ENCODE measurements at regions not wholly inside any gene's neighbourhood (a gene's known extent, or its start where the extent isn't known, plus 50 kb on each side); places are given as distances from the start of the nearest gene placed in this dataset.
"Not testable (repeated sequence)": the region's sequence is repeated elsewhere in the genome, so short reads cannot be mapped to it uniquely, and the experiment has no call there.

DNA sequence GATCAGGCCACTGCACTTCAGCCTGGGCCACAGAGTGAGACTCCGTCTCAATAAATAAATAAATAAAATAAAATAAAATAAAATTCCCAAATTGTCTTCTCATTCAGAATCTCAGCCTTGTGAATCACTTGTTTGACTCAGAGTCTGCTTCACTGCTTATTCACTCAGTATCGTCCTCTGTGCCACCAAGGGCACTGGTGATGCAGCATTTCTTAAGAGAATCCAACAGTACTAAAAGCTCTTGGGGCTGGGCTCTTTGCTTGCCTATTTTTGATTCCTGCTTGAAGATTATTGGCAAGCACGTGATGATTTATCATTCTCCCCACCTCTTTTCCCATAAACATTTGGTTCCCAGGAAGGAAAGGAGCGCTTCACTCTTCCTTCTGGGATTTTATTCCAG is 54.8 kb upstream of the HMGB1 start:
- DNase-seq (ENCODE audit: low spot score) = no peak

DNA sequence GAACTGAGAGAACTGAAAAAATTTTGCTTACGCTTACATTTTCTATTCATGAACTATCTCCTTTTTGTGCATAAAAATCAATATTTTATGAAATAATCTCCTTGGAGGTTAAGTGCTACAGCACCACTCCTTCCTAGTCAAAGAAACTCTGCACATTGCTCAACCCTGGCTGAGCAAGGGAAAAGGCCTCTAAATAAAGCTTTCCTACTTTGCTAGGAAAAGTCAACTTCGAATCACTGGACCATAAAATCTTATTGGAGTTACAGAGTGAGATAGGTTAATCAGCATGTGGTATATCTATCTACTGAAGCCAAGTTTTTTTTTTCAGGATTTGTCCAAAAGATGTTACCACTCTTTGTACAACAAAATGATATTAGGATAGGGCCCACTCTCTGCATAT is 57.5 kb upstream of the HMGB1 start:
- no peak for DNase-seq (ENCODE audit: low spot score)

DNA sequence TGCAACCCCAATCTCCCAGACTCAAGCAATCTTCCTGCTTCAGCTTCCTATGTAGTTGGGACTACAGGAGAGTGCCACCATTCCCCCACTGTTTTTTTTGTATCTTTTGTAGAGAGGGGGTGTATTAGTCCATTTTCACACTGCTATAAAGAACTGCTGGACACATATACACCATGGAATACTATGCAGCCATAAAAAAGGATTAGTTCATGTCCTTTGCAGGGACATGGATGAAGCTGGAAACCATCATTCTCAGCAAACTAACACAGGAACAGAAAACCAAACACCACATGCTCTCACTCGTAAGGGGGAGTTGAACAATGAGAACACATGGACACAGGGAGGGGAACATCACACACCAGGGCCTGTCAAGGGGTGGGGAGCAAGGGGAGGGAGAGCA is 58.1 kb upstream of the HMGB1 start:
- DNase-seq (ENCODE audit: low spot score) = not testable (repeated sequence)

DNA sequence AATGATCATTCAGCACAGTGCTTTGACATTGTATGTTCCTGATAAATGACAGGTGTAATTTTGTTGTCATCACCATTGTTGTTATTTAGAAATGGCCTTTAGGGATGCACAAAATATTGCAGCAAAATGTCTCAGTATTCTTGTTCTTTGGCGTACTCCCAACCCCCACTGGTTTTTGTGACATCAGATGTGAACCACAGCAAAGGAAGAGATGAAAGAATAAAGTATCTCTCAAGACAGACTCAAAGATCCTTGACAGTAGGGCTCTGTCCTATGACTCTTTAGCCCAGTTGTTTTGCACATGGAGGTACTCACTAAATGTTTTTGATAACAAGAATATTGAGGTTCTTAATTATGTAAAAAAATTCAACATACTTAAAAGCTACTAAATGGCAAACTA is 59.5 kb upstream of the HMGB1 start:
- DNase-seq (ENCODE audit: low spot score) = not testable (repeated sequence)

DNA sequence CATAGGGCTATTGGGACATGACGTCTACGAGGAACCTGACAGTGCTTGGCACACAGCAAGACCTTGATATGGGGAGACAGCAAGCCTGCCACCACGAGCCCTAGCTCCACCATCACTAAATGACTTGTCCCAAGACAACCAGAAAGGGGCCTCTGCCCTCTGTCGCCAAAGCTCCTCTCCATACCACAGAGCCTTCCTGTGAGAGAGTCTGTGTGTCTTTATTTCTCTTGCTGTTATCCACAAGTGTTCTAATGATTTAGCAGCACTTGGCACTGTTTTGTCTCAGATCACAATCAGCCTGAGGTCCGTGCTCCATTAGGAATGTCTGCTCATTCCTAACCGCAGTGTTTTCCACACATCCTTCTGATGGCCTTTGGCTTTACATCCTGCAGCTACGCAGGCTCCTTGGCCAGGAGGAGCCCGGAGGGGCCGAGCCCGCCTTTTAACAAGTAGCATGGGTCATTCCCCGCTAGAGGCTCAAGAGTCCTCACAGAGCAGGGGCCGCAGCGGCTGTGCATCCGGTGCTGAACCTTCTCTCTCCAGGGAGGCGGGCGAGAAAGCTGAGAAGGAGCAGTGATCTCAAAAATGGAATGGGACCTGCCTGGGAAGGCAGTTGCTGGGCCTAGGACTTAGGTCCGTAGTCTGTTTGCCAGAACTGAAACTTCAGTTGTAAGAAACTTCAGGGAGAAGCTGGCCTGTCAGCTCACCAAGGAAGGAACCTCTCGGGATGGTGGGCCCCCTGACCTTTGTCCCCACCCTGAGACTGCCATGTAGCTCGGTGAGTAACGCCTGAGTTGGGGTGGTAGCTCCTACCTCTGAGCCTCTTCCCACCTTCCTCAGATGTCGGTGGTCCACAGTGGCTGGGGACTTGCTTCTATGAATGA is 61.1 kb upstream of the HMGB1 start:
- no peak for DNase-seq (ENCODE audit: low spot score)

DNA sequence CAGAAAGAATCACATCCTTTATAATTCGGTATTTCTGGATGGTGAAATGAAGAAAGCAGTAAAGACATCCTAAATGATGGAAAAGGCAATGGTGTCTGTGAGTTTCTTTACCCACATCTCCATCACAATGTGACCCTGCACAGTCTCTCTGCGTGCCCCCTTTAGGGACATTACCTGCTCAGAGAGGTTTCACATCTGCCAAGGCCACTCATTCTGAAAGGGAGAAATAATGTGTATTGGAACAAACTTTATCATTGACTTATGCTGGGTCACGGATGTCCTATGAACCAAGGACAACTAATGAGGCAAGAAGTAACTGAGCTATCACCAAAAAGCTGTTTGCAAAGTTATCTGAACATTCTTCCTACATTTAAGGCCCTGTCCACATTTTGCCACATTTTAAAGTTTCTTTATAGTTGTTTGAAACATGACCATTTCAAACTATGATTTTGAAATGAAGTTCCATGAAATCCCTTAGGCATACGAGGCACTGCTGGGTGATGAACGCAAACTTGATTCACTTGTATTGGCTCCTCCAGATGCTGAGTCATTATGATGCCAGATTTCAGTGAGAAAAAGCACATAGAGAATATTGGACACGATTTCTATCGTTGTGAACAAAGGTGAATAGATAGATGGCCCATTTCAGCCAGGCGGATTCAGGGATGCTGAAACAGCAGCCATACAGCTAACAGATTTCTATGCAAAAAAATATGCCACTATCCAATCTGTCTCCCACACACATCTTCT is 63.5 kb upstream of the HMGB1 start:
- no peak for DNase-seq (ENCODE audit: low spot score)

DNA sequence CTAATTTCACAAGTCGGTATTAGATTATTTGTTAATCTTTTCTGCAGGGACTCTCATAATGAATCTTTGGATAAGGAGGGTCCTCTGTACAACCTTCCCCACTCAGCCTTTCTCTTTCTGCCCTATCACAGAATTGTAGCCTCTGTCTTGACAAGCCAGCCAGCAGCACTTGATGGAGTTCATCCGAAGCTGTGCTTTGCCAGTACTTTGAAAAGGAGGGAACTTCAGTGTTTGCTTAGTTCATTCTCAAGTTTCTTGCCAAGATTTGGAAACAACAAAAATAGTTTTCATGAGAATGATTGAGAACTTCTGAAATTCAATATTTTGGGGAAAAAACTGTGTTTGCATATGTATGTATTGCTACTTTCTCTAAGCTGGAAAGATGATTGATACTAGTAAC is 69.3 kb upstream of the HMGB1 start:
- no peak for DNase-seq (ENCODE audit: low spot score)

DNA sequence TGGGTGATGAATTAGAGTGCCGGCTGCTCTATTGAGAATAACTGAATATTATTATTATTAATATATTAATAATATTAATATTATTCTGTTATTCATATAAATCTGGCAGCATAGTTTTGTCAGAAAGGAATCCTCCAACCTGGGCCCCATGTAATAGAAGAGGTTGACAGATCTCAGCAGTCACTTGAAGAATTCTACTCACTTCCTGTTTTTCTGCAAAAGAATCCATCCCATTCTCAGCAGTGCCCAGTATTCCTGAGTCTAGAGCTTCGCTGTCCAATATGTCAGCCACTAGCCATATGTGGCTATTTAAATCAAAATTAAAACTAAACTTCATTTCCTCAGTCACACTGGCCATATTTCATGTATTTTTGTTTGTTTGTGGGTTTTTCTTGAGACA is 72.4 kb upstream of the USPL1 start:
- DNase-seq (ENCODE audit: low spot score) = no peak

DNA sequence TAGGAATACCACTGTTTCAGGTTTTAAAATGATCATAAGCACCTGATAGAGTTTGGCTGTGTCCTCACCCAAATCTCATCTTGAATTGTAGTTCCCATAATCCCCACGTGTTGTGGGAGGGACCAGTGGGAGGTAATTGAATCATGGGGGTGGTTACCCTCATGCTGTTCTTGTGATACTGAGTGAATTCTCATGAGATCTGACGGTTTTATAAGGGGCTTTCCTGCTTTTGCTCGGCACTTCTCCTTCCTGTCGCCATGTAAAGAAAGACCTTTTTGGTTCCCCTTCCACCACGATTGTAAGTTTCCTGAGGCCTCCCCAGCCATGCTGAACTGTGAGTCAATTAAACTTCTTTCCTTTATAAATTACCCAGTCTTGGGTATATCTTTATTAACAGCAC is 69.7 kb upstream of the USPL1 start:
- DNase-seq (ENCODE audit: low spot score) = not testable (repeated sequence)

DNA sequence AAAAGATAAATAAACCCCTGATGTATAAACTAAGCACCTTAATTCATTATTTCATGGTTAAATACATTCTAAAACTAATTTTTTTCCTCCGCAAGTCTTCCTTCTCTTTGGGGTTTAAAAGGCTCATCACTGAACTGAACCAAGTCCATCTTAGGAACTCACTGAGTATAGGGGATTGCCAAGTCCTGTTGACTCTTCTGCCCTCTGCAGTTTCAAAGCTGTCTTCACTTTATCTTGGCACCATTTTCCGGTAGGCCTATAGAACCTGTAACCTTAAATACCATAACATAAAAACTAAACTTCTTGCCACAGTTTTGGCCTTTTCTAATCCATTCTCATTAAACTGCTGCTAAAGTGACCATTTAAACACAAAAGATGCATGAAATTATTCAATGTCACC is 66.5 kb upstream of the USPL1 start:
- peak; percentile 33 for DNase-seq (ENCODE audit: low spot score)

DNA sequence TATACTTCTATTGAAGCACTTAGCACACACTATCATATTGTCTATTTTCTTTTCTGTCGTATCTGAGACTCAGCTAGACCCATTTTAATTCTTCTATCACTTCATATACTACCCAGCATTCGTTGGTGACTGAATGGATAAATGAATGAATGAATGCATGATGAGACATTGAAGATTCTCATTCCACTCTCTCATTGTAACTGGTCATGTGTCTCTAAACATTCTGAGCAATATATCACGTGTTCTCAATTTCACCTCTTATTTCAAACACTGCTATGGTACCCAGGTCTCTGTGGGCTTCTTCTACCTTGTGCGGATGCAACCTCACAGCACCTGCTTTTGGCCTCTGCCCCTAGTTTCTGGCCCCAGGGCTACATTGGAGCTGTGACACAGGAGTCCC is 65.2 kb upstream of the USPL1 start:
- DNase-seq (ENCODE audit: low spot score) = no peak

DNA sequence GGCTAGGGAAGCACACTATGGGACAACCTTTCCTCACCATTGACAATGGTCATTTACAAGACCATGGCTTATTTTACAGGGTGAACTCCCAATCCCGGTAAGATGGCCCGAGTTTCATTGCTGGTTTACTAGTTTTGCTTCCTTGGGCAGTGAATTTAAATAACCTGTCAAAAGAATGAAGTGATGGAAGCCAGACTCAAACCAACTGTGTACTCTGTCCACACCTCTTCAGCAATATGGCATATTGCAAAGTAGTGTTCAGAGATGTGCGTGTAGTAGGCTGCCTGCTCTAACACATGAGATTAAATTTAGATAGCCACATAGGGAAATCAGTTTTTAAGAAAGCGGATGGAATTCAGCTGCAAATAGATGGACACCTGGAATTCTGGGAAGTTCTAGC is 58.4 kb upstream of the USPL1 start:
- DNase-seq (ENCODE audit: low spot score) = no peak

DNA sequence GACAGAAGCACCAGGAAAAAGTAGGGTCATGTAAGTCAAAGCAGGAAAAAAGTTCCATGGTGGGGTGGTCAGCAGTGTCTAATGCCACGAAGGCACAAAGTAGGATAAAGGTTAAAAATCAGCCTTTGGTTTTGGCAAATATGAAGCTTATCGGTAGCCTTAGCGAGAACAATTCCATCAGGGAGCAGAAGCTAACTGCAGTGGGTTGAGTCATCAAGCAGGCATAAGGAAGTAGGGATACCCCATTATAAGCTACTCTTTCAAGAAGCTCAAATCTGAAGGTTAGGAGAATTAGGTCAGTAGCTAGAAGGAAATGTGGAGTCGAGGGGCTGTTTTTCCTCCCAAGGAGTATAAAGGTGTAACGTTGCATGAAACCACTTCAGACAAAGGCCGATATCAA is 57.5 kb upstream of the USPL1 start:
- no peak for DNase-seq (ENCODE audit: low spot score)

DNA sequence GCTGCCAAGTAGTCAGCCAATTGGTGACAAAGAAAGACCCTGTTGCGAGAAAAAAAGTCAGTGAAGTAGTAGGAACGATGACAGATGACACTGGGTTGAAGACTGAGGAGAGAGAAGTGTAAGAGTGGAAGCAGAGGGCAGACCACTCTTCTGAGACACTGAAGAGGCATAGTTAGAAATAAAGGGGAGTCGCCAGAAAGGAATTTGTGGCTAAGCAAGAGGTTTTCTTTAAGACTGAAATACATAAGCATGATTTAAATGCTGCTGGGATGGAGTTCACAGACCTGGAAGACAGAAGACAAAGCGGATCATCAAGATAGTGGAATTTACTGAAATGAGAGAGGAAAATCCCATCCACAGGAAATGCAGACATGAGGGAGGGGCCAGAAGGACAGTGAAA is 56.2 kb upstream of the USPL1 start:
- DNase-seq (ENCODE audit: low spot score) = no peak

DNA sequence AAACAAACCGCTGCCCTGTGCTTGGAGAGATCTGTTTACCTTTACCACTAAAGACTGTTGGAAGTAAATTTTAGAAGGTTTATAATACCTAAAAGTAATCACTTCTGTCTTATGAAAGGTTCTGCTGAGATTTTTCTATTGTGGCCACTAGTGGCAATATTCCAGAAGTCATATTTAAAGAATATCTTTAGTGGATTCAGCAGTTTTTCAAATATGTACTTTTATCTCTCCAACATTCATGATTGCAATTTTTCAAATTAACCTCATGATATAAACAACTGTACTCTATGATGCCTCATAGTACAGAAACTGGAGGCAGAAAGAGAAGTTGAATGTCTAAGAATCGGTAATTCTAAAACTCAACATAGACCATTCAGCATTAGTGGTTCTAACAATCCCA is 53.2 kb upstream of the USPL1 start:
- no peak for DNase-seq (ENCODE audit: low spot score)

DNA sequence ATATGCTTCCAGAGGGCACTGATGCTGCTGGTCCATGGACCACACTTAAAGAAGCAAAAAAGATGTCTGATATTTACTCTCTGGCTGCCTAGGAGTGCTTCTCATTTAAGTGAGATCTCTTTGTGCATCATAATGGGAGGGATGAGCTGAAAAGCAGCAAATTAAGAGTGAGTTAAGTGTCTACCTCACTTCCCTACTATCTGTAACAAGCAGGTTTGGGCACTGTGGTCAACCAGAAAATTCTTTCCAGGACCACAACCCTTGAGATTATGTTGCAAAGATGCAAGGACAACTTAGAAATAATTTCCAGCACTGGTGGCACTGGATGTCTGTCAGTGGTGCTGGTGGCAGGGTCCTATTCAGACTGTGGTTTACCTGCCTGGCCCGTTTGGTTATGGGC is 52.1 kb upstream of the USPL1 start:
- peak; percentile 12 for DNase-seq (ENCODE audit: low spot score)

DNA sequence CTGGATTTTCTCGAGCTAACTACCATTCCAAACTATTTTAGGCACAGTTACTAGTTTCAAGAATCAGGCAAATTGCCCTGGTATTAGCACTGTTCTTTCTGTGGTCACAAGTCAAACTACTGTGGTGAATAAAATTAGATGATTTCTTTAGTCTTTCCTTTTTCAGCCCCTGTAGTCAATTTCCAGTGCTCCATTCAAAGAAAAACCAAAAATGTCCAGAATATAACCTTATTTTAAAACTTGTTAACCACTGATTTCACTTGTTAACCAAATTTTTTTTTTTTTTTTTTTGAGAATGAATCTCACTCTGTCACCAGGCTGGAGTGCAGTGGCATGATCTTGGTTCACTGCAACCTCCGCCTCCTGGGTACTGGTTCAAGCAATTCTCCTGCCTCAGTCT is 50.6 kb upstream of the USPL1 start:
- DNase-seq (ENCODE audit: low spot score) = peak; percentile 7
